NCI-H526 (cell line): ENCODE measurements at regions not wholly inside any gene's neighbourhood (a gene's known extent, or its start where the extent isn't known, plus 50 kb on each side); places are given as distances from the start of the nearest gene placed in this dataset.
A peak's percentile ranks its signal among the peaks of the same experiment; 100 is the strongest.

Source experiments
- DNase-seq, 2 experiments: peaks; one replicate each; lab custom pipeline; 2025; lab: John Stamatoyannopoulos, UW

GRCh38 chr20:60579941-60580515 is 621.8 kb downstream of the CDH26 start:
- DNase-seq: no peak

- DNase-seq: no peak
These were observed 623.4 kb downstream of the CDH26 start for GRCh38 chr20:60581606-60582115.

- DNase-seq: no peak
These were observed 625.5 kb downstream of the CDH26 start for GRCh38 chr20:60583741-60584140.

GRCh38 chr20:60584221-60584620 is 626.0 kb downstream of the CDH26 start:
- DNase-seq: no peak

GRCh38 chr20:60585651-60586050 is 627.4 kb downstream of the CDH26 start:
- DNase-seq: no peak

GRCh38 chr20:60586269-60587050 is 628.2 kb downstream of the CDH26 start:
- DNase-seq: no peak

- no peak for DNase-seq
These were observed 629.8 kb downstream of the CDH26 start for GRCh38 chr20:60587986-60588385.

GRCh38 chr20:60589623-60590022 is 631.4 kb downstream of the CDH26 start:
- DNase-seq: peak in 1 of 2 experiments; percentile 8

GRCh38 chr20:60591172-60591799 is 633.1 kb downstream of the CDH26 start:
- DNase-seq: no peak

GRCh38 chr20:60598528-60598927 is 640.3 kb downstream of the CDH26 start:
- DNase-seq: no peak

GRCh38 chr20:60599381-60599780 is 641.2 kb downstream of the CDH26 start:
- no peak for DNase-seq

- DNase-seq: no peak
These were observed 641.8 kb downstream of the CDH26 start for GRCh38 chr20:60600036-60600435.

GRCh38 chr20:60624066-60624465 is 628.0 kb upstream of the CDH4 start:
- DNase-seq: no peak

- DNase-seq: peak in 1 of 2 experiments; percentile 9
These were observed 624.1 kb upstream of the CDH4 start for GRCh38 chr20:60627751-60628565.

- DNase-seq: no peak
These were observed 623.3 kb upstream of the CDH4 start for GRCh38 chr20:60628749-60629148.

GRCh38 chr20:60629206-60629605 is 622.9 kb upstream of the CDH4 start:
- DNase-seq: no peak

GRCh38 chr20:60630609-60631008 is 621.5 kb upstream of the CDH4 start:
- no peak for DNase-seq

- no peak for DNase-seq
These were observed 620.3 kb upstream of the CDH4 start for GRCh38 chr20:60631585-60632287.

GRCh38 chr20:60632391-60633262 is 619.4 kb upstream of the CDH4 start:
- no peak for DNase-seq

GRCh38 chr20:60634491-60635172 is 617.4 kb upstream of the CDH4 start:
- DNase-seq: no peak
